ENCODE measurements at regions not wholly inside any gene's neighbourhood (a gene's known extent, or its start where the extent isn't known, plus 50 kb on each side); places are given as distances from the start of the nearest gene placed in this dataset.

DNA sequence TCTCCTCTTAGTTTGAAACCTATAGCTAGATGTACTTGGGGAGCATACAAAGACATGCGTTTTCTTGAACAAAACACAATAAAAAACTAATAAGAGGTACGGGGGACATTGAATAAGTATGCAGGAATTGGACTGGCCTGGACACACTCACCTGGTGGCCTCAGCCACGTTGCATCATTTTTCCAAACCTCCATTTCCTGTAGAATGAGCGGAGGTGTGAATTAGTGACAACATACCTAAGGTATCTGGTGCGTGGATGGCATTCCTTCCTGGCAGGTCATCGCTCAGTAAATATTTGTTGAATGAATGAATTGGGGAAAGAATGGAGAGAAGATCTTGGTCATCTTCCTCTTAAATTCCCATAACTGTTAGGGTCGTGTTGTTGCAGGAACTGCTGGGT lies 103.2 kb upstream of the CTBP2 start:
- TF ChIP-seq, protein P1, sequence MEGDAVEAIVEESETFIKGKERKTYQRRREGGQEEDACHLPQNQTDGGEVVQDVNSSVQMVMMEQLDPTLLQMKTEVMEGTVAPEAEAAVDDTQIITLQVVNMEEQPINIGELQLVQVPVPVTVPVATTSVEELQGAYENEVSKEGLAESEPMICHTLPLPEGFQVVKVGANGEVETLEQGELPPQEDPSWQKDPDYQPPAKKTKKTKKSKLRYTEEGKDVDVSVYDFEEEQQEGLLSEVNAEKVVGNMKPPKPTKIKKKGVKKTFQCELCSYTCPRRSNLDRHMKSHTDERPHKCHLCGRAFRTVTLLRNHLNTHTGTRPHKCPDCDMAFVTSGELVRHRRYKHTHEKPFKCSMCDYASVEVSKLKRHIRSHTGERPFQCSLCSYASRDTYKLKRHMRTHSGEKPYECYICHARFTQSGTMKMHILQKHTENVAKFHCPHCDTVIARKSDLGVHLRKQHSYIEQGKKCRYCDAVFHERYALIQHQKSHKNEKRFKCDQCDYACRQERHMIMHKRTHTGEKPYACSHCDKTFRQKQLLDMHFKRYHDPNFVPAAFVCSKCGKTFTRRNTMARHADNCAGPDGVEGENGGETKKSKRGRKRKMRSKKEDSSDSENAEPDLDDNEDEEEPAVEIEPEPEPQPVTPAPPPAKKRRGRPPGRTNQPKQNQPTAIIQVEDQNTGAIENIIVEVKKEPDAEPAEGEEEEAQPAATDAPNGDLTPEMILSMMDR (IDR thresholded peaks at IDR 0.05; ENCODE audit: low read depth, low read length) = no peak
- DNase-seq (ENCODE audit: low read depth, low spot score) = no peak
- in situ Hi-C loops (cut with HindIII; ENCODE audit: low sequenced_read_pairs) = no loop called here
- H3K4me3 ChIP-seq (ENCODE audit: low read depth, low read length) = no peak overlapping the region

DNA sequence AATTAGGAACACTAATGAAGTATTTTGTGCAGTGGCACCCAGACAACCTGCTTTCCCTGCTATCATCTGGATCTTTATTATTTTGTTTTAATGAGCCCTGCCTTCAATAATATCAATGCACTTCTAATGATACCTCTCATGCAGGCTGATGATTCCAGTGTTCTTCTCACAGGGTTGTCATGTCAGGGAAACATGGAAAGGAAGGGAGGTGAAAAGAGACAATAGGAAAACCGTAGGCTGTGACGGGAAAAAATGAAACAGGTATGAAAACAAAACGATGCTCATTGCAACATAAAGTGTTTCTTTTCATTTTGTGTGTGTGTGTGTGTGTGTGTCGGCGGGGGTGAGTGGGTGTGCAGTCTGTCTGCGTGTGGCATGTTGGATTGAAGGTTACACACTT lies 102.6 kb upstream of the CTBP2 start:
- no peak overlapping the region for H3K4me3 ChIP-seq (ENCODE audit: low read depth, low read length)
- no peak for DNase-seq (ENCODE audit: low read depth, low spot score)
- in situ Hi-C loops (cut with HindIII; ENCODE audit: low sequenced_read_pairs) = no loop called here
- TF ChIP-seq, protein P1 (IDR thresholded peaks at IDR 0.05; ENCODE audit: low read depth, low read length) = no peak

DNA sequence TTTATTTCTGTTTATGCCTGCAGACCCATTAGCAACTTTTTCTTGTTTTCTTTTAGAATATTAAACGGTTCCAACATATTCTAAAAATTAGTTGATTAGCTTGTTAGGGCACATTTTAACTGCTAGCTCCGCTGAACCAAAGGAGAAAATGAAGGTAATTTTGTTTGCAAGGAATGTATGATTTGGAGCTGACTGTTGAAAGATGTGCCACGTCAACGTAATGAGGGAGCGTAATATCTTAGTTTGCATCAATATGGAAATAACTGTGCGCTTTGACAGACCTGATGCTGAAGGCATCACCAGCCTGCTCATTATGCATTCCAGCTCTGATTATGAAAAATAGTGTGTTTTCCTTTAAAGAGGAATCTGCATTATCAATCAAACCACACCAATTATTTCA lies 102.0 kb upstream of the CTBP2 start:
- H3K4me3 ChIP-seq (ENCODE audit: low read depth, low read length) = no peak overlapping the region
- TF ChIP-seq, protein P1 (IDR thresholded peaks at IDR 0.05; ENCODE audit: low read depth, low read length) = no peak
- DNase-seq (ENCODE audit: low read depth, low spot score) = no peak
- in situ Hi-C loops (cut with HindIII; ENCODE audit: low sequenced_read_pairs) = no loop called here

DNA sequence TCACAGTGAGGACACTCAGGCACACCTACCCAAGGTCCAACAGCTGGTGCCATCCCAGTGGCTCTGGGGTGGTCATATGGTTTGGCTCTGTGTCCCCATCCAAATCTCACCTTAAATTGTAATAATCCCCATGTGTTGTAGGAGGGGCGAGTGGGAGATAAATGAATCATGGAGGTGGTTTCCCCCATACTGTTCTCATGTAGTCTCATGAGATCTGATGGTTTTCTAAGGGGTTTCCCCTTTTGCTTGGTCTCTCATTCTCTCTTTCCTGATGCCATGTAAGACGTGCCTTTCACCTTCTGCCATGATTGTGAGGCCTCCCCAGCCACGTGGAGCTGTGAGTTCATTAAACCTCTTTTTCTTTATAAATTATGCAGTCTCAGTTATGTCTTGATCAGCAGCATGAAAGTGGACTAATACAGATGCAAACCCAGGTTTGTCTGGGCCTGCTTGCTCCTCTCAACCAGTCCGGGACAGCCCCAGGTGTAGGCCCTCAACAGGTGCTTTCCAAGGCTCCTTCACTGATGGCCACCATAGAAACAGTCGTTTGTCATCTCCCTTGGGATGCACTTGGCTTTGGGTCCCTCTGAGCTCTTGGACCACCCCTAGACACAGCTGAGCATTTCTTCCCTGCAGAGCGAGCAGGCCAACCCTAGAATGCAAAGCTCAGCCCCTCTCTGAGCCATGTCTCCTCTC lies 101.3 kb upstream of the CTBP2 start:
- TF ChIP-seq, protein P1 (IDR thresholded peaks at IDR 0.05; ENCODE audit: low read depth, low read length) = no peak
- in situ Hi-C loops (cut with HindIII; ENCODE audit: low sequenced_read_pairs) = no loop called here
- no peak for DNase-seq (ENCODE audit: low read depth, low spot score)
- no peak overlapping the region for H3K4me3 ChIP-seq (ENCODE audit: low read depth, low read length)

DNA sequence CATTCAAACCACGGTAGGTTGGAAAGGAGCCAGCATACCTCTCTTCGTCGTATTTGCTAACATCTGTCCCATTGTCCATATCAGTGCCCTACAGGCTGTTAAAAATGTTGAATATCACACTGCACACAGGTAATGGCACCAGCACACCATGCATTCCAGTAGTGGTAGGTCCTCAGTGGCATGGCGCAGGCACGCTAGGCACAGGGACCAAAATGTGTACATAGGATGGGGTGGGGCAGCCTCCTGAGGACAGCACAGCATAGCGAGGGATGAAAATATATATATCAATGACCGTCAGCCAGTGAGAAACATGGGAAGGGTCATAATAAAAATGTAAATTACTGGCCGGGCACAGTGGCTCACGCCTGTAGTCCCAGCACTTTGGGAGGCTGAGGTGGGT lies 99.9 kb upstream of the CTBP2 start:
- in situ Hi-C loops (cut with HindIII; ENCODE audit: low sequenced_read_pairs) = no loop called here
- TF ChIP-seq, protein P1 (IDR thresholded peaks at IDR 0.05; ENCODE audit: low read depth, low read length) = no peak
- no peak for DNase-seq (ENCODE audit: low read depth, low spot score)
- H3K4me3 ChIP-seq (ENCODE audit: low read depth, low read length) = no peak overlapping the region

DNA sequence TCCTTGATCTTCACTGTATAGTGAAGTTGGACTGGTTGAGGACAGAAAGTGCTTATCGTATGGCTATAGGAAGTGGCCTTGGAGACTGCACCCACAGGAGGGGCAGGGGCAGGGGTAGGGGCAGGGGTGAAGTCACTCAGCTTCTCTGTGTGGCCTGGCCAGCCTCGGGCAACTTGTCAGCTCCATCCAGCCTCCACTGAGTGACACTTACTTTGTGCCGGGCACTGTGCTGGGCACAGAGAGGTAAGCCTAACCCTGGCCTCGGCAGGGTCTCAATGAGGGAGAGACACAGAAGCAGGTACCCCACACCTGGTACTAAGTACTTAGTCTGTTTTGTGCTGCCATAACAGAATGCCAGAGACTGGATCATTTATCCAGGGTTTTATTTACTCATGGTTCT lies 99.3 kb upstream of the CTBP2 start:
- TF ChIP-seq, protein P1 (IDR thresholded peaks at IDR 0.05; ENCODE audit: low read depth, low read length) = no peak
- H3K4me3 ChIP-seq (ENCODE audit: low read depth, low read length) = no peak overlapping the region
- DNase-seq (ENCODE audit: low read depth, low spot score) = no peak
- in situ Hi-C loops (cut with HindIII; ENCODE audit: low sequenced_read_pairs) = no loop called here
